ENCODE measurements at regions not wholly inside any gene's neighbourhood (a gene's known extent, or its start where the extent isn't known, plus 50 kb on each side); places are given as distances from the start of the nearest gene placed in this dataset.

- TF ChIP-seq SALL2 (tag by site-specific recombination; IDR thresholded peaks at IDR 0.05; ENCODE audit: borderline replicate concordance) (no peak), CTCF (tag by site-specific recombination; IDR thresholded peaks at IDR 0.05) (no peak), MEIS1 (CRISPR knock-in tag; IDR thresholded peaks at IDR 0.05; ENCODE audit: borderline replicate concordance) (no peak), ZFP41 (tag by site-specific recombination; IDR thresholded peaks at IDR 0.05; ENCODE audit: borderline replicate concordance) (no peak), TCF7L2 (IDR thresholded peaks at IDR 0.05; ENCODE audit: borderline replicate concordance, low read depth, low read length) (no peak), SP2 (tag by site-specific recombination; IDR thresholded peaks at IDR 0.05) (no peak)
- TF ChIP-seq, protein P1, sequence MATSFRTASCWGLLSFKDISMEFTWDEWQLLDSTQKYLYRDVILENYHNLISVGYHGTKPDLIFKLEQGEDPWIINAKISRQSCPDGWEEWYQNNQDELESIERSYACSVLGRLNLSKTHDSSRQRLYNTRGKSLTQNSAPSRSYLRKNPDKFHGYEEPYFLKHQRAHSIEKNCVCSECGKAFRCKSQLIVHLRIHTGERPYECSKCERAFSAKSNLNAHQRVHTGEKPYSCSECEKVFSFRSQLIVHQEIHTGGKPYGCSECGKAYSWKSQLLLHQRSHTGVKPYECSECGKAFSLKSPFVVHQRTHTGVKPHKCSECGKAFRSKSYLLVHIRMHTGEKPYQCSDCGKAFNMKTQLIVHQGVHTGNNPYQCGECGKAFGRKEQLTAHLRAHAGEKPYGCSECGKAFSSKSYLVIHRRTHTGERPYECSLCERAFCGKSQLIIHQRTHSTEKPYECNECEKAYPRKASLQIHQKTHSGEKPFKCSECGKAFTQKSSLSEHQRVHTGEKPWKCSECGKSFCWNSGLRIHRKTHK (tag by site-specific recombination; IDR thresholded peaks at IDR 0.05) = no peak
- TF ChIP-seq, protein P2, sequence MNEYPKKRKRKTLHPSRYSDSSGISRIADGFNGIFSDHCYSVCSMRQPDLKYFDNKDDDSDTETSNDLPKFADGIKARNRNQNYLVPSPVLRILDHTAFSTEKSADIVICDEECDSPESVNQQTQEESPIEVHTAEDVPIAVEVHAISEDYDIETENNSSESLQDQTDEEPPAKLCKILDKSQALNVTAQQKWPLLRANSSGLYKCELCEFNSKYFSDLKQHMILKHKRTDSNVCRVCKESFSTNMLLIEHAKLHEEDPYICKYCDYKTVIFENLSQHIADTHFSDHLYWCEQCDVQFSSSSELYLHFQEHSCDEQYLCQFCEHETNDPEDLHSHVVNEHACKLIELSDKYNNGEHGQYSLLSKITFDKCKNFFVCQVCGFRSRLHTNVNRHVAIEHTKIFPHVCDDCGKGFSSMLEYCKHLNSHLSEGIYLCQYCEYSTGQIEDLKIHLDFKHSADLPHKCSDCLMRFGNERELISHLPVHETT (tag by site-specific recombination; IDR thresholded peaks at IDR 0.05) = no peak
Observed at GRCh38 chr1:239164451-239165180, 221.8 kb upstream of the CHRM3 start.
